ENCODE measurements at regions not wholly inside any gene's neighbourhood (a gene's known extent, or its start where the extent isn't known, plus 50 kb on each side); places are given as distances from the start of the nearest gene placed in this dataset.

GRCh38 chr4:160505724-160506123 is 1402.8 kb downstream of the RAPGEF2 start:
- BruUV-seq (replicated peaks) = no TSS peak
- POLR2A ChIA-PET = no interaction called here
- in situ Hi-C loops (cut with HindIII; ENCODE audit: low pct_unique_long_range_greater_than_20kb, low sequenced_read_pairs) = no loop called here

GRCh38 chr4:160510928-160511327 is 1408.0 kb downstream of the RAPGEF2 start:
- in situ Hi-C loops (cut with HindIII; ENCODE audit: low pct_unique_long_range_greater_than_20kb, low sequenced_read_pairs) (no loop called here), intact Hi-C loops (cut with micrococcal nuclease; ENCODE audit: unreplicated experiment) (no loop called here)
- Histone ChIP-seq H3K36me3 (ENCODE audit: control insufficient read depth, insufficient read depth, low read length) (no peaks in the 10 kb centered on the region), H3K27me3 (ENCODE audit: control insufficient read depth, insufficient read depth, low read length) (no peaks in the 10 kb centered on the region), H3K4me1 (ENCODE audit: control insufficient read depth, insufficient read depth, low read length) (no peaks in the 10 kb centered on the region), H3K27ac (ENCODE audit: low read length) (no peak overlapping the region), H3K9me3 (ENCODE audit: control insufficient read depth, insufficient read depth, low read depth, low read length) (no peaks in the 10 kb centered on the region), H3K4me3 (ENCODE audit: low read depth in 2 of 2, low read length in 2 of 2) (no peak overlapping the region)
- POLR2A ChIA-PET = no interaction called here
- no peak for TF ChIP-seq REST (IDR thresholded peaks at IDR 0.05; ENCODE audit: insufficient read depth in 1 of 2, low read depth in 2 of 2, low read length in 1 of 2)
- TF ChIP-seq TCF7L2 (IDR thresholded peaks at IDR 0.05; ENCODE audit: low read depth, low read length) = no peak
- no peak for TF ChIP-seq SIN3A (IDR thresholded peaks at IDR 0.05; ENCODE audit: borderline replicate concordance, insufficient read depth, low read depth, low read length)
- no peak for TF ChIP-seq POLR2AphosphoS5 (IDR thresholded peaks at IDR 0.05; ENCODE audit: low read depth, low read length)
- TF ChIP-seq CTCF (IDR thresholded peaks at IDR 0.05) = no peak
- ATAC-seq = no peak
- no TSS peak for BruUV-seq (replicated peaks)
- CTCF ChIA-PET = no interaction called here
- DNase-seq (ENCODE audit: low read depth, low spot score) = no peak

More at GRCh38 chr4:160505724-160506123, 1402.8 kb downstream of the RAPGEF2 start:
- CTCF ChIA-PET = no interaction called here
- Histone ChIP-seq H3K4me1 (ENCODE audit: control insufficient read depth, insufficient read depth, low read length) (no peaks in the 10 kb centered on the region), H3K9me3 (ENCODE audit: control insufficient read depth, insufficient read depth, low read depth, low read length) (no peaks in the 10 kb centered on the region), H3K27ac (ENCODE audit: low read length) (no peak overlapping the region), H3K36me3 (ENCODE audit: control insufficient read depth, insufficient read depth, low read length) (no peaks in the 10 kb centered on the region), H3K4me3 (ENCODE audit: low read depth in 2 of 2, low read length in 2 of 2) (no peak overlapping the region), H3K27me3 (ENCODE audit: control insufficient read depth, insufficient read depth, low read length) (no peaks in the 10 kb centered on the region)
- ATAC-seq (no peak), DNase-seq (ENCODE audit: low read depth, low spot score) (no peak)
- TF ChIP-seq TCF7L2 (IDR thresholded peaks at IDR 0.05; ENCODE audit: low read depth, low read length) = no peak
- intact Hi-C loops (cut with micrococcal nuclease; ENCODE audit: unreplicated experiment) = no loop called here

- no peaks in the 10 kb centered on the region for H3K27me3 ChIP-seq (ENCODE audit: control insufficient read depth, insufficient read depth, low read length)
- no peaks in the 10 kb centered on the region for H3K4me1 ChIP-seq (ENCODE audit: control insufficient read depth, insufficient read depth, low read length)
- POLR2A ChIA-PET = no interaction called here
- H3K4me3 ChIP-seq (ENCODE audit: low read depth in 2 of 2, low read length in 2 of 2) = no peak overlapping the region
- no peaks in the 10 kb centered on the region for H3K36me3 ChIP-seq (ENCODE audit: control insufficient read depth, insufficient read depth, low read length)
- H3K9me3 ChIP-seq (ENCODE audit: control insufficient read depth, insufficient read depth, low read depth, low read length) = no peaks in the 10 kb centered on the region
- CTCF ChIA-PET = no interaction called here
- intact Hi-C loops (cut with micrococcal nuclease; ENCODE audit: unreplicated experiment) (no loop called here), in situ Hi-C loops (cut with HindIII; ENCODE audit: low pct_unique_long_range_greater_than_20kb, low sequenced_read_pairs) (no loop called here)
- TF ChIP-seq CTCF (IDR thresholded peaks at IDR 0.05) (no peak), TCF7L2 (IDR thresholded peaks at IDR 0.05; ENCODE audit: low read depth, low read length) (no peak), SIN3A (IDR thresholded peaks at IDR 0.05; ENCODE audit: borderline replicate concordance, insufficient read depth, low read depth, low read length) (no peak), REST (IDR thresholded peaks at IDR 0.05; ENCODE audit: insufficient read depth in 1 of 2, low read depth in 2 of 2, low read length in 1 of 2) (no peak), POLR2AphosphoS5 (IDR thresholded peaks at IDR 0.05; ENCODE audit: low read depth, low read length) (no peak)
- no peak for DNase-seq (ENCODE audit: low read depth, low spot score)
- ATAC-seq = no peak
- no peak overlapping the region for H3K27ac ChIP-seq (ENCODE audit: low read length)
- BruUV-seq (replicated peaks) = no TSS peak
Measured at GRCh38 chr4:160514126-160514525, 1411.2 kb downstream of the RAPGEF2 start.

Measured in Panc1 (cell line).